Pancreas (tissue), 10 donors: ENCODE measurements at regions not wholly inside any gene's neighbourhood (a gene's known extent, or its start where the extent isn't known, plus 50 kb on each side); places are given as distances from the start of the nearest gene placed in this dataset.

Source experiments
- ATAC-seq, 4 donors: fragments of 200-7000 bp; cut with Tn5 transposase; one replicate each; pipeline versions ENCODE4 v1.8.0 to v1.9.1; 2020; ENCODE audit warnings: mild to moderate bottlenecking in 4 of 4, moderate library complexity in 4 of 4
- DNase-seq, 6 donors: peaks; one replicate each; pipeline ENCODE4 v3.0.0-alpha.2; 2020
- FAIRE-seq: peaks from 2 replicates; lab custom pipeline; 2012; peaks lifted over from hg19 to GRCh38; lab: Jason Lieb, UNC
- H3K27ac ChIP-seq, 4 donors: fragments of 200-600 bp; sonication (generic); 1 replicate in 3 of 4; 2 replicates in 1 of 4; pipeline versions ENCODE4 v1.5.0 to v1.8.0; 2020
- H3K27me3 ChIP-seq, 4 donors: fragments of 200-600 bp; one replicate each; pipeline ENCODE4 v1.8.0; 2021
- H3K36me3 ChIP-seq, 3 donors: fragments of 200-600 bp; sonication (generic) in 1 of 3; one replicate each; pipeline versions ENCODE4 v1.5.0 to v1.8.0; 2020 to 2021
- H3K4me1 ChIP-seq, 3 donors: fragments of 200-600 bp; one replicate each; pipeline ENCODE4 v1.8.0; 2021
- H3K4me3 ChIP-seq, 4 donors: fragments of 200-600 bp; sonication (generic) in 2 of 4; one replicate each; pipeline versions ENCODE4 v1.5.0 to v1.8.0; 2020 to 2021
- H3K9me3 ChIP-seq, 4 donors: fragments of 200-600 bp; one replicate each; pipeline ENCODE4 v1.8.0; 2021
- CTCF ChIP-seq, 4 donors: fragments of 200-600 bp; sonication (generic) in 3 of 4; IDR thresholded peaks; one replicate each; pipeline versions ENCODE4 v1.5.0 to v1.8.0; 2021; ENCODE audit warnings: antibody characterized with exemption in 4 of 4
- WGBS, 2 donors: extraction: QIAGEN DNeasy Blood & Tissue Kit; methylation state at CpG; one replicate each; pipeline ENCODE4 v1.1.7; 2013; 5-methylcytosine and 5-hydroxymethylcytosine counted together
- intact Hi-C, 3 donors: fragments of 100-400 bp; cut with DNase I; formaldehyde crosslinking; loops; one replicate each; pipeline versions ENCODE4 v1.11.1 to v1.14.2; 2022
- donor health status: healthy with polysubstance abuse.
- donor health status: DM: no; HTN: no; CAD: no; lungs with moderate emphysema.
- donor health status: DM: no; HTN: no; CAD: no.
- donor health status: control.
- donor health status: control.
- donor health status: Bipolar disorder and iron deficiency.
- donor health status: DM: yes; HTN: yes; CAD: no.
- donor health status: DM: no; HTN: no; CAD: no.
- donor health status: DM: no; HTN: no; CAD: no.
- donor health status: DM: yes; HTN: yes; CAD: no.

GRCh38 chr4:1500966-1501753 lies 94.9 kb upstream of the NKX1-1 start:
- intact Hi-C loops: no loop called here
- Histone ChIP-seq H3K27ac (no peak overlapping the region), H3K36me3 (no peaks in the 10 kb centered on the region), H3K9me3 (no peaks in the 10 kb centered on the region), H3K4me3 (no peak overlapping the region), H3K4me1 (no peaks in the 10 kb centered on the region), H3K27me3 (no peaks in the 10 kb centered on the region)
- no peak for TF ChIP-seq CTCF (IDR thresholded peaks at IDR 0.05)
- ATAC-seq (no peak), FAIRE-seq (no peak), DNase-seq (no peak)
- 61 to 77% methylated on average over 13 to 15 of the region's 15 CpGs for WGBS, 2 donors

GRCh38 chr4:1500231-1500965 lies 94.2 kb upstream of the NKX1-1 start:
- WGBS, 2 donors: 72 to 84% methylated on average over 17 to 18 of the region's 18 CpGs
- Histone ChIP-seq H3K36me3 (no peaks in the 10 kb centered on the region), H3K27me3 (no peaks in the 10 kb centered on the region), H3K9me3 (no peaks in the 10 kb centered on the region), H3K27ac (no peak overlapping the region), H3K4me1 (no peaks in the 10 kb centered on the region), H3K4me3 (no peak overlapping the region)
- FAIRE-seq (no peak), ATAC-seq (no peak), DNase-seq (peak in 1 of 6 donors; percentile 54)
- intact Hi-C loops: no loop called here
- TF ChIP-seq CTCF (IDR thresholded peaks at IDR 0.05): no peak

GRCh38 chr4:1499465-1499864 lies 93.2 kb upstream of the NKX1-1 start:
- Histone ChIP-seq H3K4me3 (no peak overlapping the region), H3K4me1 (no peaks in the 10 kb centered on the region), H3K27ac (no peak overlapping the region), H3K27me3 (no peaks in the 10 kb centered on the region), H3K36me3 (no peaks in the 10 kb centered on the region), H3K9me3 (no peaks in the 10 kb centered on the region)
- no peak for ATAC-seq
- DNase-seq: peak in 2 of 6 donors; percentile 42 to 43
- intact Hi-C loops: no loop called here
- WGBS, 2 donors: 75% methylated on average over 6 to 7 of the region's 7 CpGs
- FAIRE-seq: no peak
- no peak for TF ChIP-seq CTCF (IDR thresholded peaks at IDR 0.05)

GRCh38 chr4:1497189-1497801 lies 91.1 kb upstream of the NKX1-1 start:
- no peaks in the 10 kb centered on the region for H3K27me3 ChIP-seq

More at GRCh38 chr4:1497189-1497801, 91.1 kb upstream of the NKX1-1 start:
- DNase-seq: no peak
- intact Hi-C loops: no loop called here
- no peaks in the 10 kb centered on the region for H3K4me1 ChIP-seq
- no peaks in the 10 kb centered on the region for H3K9me3 ChIP-seq
- H3K4me3 ChIP-seq: no peak overlapping the region
- H3K27ac ChIP-seq: no peak overlapping the region
- 51 to 66% methylated on average over 7 of the region's 7 CpGs for WGBS, 2 donors
- no peak for TF ChIP-seq CTCF (IDR thresholded peaks at IDR 0.05)
- FAIRE-seq: no peak
- ATAC-seq: no peak
- no peaks in the 10 kb centered on the region for H3K36me3 ChIP-seq
